ENCODE measurements at regions not wholly inside any gene's neighbourhood (a gene's known extent, or its start where the extent isn't known, plus 50 kb on each side); places are given as distances from the start of the nearest gene placed in this dataset.

DNA sequence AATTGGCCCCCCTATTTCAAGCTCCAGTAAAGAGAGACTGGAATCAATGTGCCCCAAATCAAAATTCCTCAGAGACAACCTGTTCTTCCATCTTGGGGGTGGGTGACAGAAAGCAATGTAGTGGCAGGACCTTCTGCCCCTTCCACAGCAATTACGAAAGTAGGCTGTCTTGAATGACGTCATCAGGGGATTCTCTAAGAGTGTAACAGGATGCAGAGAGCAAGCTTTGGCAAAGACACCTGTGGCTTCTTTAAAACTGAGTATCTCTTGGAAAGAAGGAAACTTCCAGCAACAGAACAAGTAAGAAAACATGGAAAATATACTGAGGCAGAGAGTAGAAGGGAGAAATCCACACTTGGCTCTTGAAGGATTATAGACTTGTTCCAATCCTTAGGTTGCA is 247.6 kb upstream of the PDE4D start:
- TF ChIP-seq POLR2AphosphoS5 (IDR thresholded peaks at IDR 0.05; ENCODE audit: low read depth, low read length): no peak
- TF ChIP-seq, protein P1, sequence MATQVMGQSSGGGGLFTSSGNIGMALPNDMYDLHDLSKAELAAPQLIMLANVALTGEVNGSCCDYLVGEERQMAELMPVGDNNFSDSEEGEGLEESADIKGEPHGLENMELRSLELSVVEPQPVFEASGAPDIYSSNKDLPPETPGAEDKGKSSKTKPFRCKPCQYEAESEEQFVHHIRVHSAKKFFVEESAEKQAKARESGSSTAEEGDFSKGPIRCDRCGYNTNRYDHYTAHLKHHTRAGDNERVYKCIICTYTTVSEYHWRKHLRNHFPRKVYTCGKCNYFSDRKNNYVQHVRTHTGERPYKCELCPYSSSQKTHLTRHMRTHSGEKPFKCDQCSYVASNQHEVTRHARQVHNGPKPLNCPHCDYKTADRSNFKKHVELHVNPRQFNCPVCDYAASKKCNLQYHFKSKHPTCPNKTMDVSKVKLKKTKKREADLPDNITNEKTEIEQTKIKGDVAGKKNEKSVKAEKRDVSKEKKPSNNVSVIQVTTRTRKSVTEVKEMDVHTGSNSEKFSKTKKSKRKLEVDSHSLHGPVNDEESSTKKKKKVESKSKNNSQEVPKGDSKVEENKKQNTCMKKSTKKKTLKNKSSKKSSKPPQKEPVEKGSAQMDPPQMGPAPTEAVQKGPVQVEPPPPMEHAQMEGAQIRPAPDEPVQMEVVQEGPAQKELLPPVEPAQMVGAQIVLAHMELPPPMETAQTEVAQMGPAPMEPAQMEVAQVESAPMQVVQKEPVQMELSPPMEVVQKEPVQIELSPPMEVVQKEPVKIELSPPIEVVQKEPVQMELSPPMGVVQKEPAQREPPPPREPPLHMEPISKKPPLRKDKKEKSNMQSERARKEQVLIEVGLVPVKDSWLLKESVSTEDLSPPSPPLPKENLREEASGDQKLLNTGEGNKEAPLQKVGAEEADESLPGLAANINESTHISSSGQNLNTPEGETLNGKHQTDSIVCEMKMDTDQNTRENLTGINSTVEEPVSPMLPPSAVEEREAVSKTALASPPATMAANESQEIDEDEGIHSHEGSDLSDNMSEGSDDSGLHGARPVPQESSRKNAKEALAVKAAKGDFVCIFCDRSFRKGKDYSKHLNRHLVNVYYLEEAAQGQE (IDR thresholded peaks at IDR 0.05; ENCODE audit: insufficient read depth in 1 of 2, low read depth in 2 of 2, low read length in 2 of 2): no peak
